AG04449 (cell line): ENCODE measurements at regions not wholly inside any gene's neighbourhood (a gene's known extent, or its start where the extent isn't known, plus 50 kb on each side); places are given as distances from the start of the nearest gene placed in this dataset.

Source experiments
- CTCF ChIA-PET: fragments of 350-600 bp; formaldehyde crosslinking; extraction: SDS; loops from one replicate; lab custom pipeline; 2021; ENCODE audit warnings: antibody characterized with exemption; lab: Yijun Ruan, JAX
- POLR2A ChIA-PET: fragments of 400-600, 350-600 bp; formaldehyde crosslinking; extraction: SDS; loops from one replicate; lab custom pipeline; 2020; ENCODE audit warnings: antibody characterized with exemption, inconsistent platforms; lab: Yijun Ruan, JAX
- DNase-seq: peaks from one replicate; pipeline ENCODE4 v3.0.0-alpha.2; 2010; ENCODE audit warnings: low read depth, low spot score
- H3K4me3 ChIP-seq: 2 replicates; pipeline ENCODE4 v1.5.1; 2011; ENCODE audit warnings: low read depth, mild to moderate bottlenecking, control low read depth, low read length
- CTCF ChIP-seq: IDR thresholded peaks from one replicate; pipeline ENCODE4 v1.5.1; 2011; ENCODE audit warnings: mild to moderate bottlenecking, moderate library complexity, low read length, control low read depth, inconsistent platforms; ENCODE audit not compliant: insufficient read depth; ENCODE audit errors: missing control alignments

GRCh38 chr11:111045874-111046273 is 199.7 kb upstream of the POU2AF2 start:
- POLR2A ChIA-PET: no interaction called here
- TF ChIP-seq CTCF: no peak
- no peak overlapping the region for H3K4me3 ChIP-seq
- CTCF ChIA-PET: no interaction called here
- DNase-seq: no peak

GRCh38 chr11:111045407-111045803 is 200.1 kb upstream of the POU2AF2 start:
- CTCF ChIA-PET: no interaction called here
- no peak for DNase-seq
- no peak overlapping the region for H3K4me3 ChIP-seq
- TF ChIP-seq CTCF: no peak
- POLR2A ChIA-PET: no interaction called here

GRCh38 chr11:111044751-111045406 is 200.6 kb upstream of the POU2AF2 start:
- no peak for DNase-seq
- H3K4me3 ChIP-seq: no peak overlapping the region
- ChIA-PET POLR2A (no interaction called here), CTCF (no interaction called here)
- TF ChIP-seq CTCF: no peak

GRCh38 chr11:111039982-111040381 is 205.5 kb upstream of the POU2AF2 start:
- TF ChIP-seq CTCF: no peak
- H3K4me3 ChIP-seq: no peak overlapping the region
- CTCF ChIA-PET: no interaction called here
- DNase-seq: no peak
- POLR2A ChIA-PET: no interaction called here

GRCh38 chr11:111035746-111036145 is 209.8 kb upstream of the POU2AF2 start:
- POLR2A ChIA-PET: no interaction called here
- TF ChIP-seq CTCF: no peak
- CTCF ChIA-PET: no interaction called here
- no peak for DNase-seq
- no peak overlapping the region for H3K4me3 ChIP-seq

- TF ChIP-seq CTCF: no peak
- DNase-seq: no peak
- CTCF ChIA-PET: no interaction called here
- no peak overlapping the region for H3K4me3 ChIP-seq
- POLR2A ChIA-PET: no interaction called here
These were observed 219.3 kb upstream of the POU2AF2 start for GRCh38 chr11:111026241-111026640.
